Fibroblast of pulmonary artery (primary cell): ENCODE measurements at regions not wholly inside any gene's neighbourhood (a gene's known extent, or its start where the extent isn't known, plus 50 kb on each side); places are given as distances from the start of the nearest gene placed in this dataset.

ENCODE experiments used
- DNase-seq: peaks from one replicate; pipeline ENCODE4 v3.0.0-alpha.2; 2010; ENCODE audit warnings: low read depth
- H3K4me3 ChIP-seq: replicated peaks from 2 replicates; pipeline ENCODE4 v1.5.1; 2011; ENCODE audit warnings: low read depth, mild to moderate bottlenecking, control low read depth, low read length, moderate library complexity
- CTCF ChIP-seq: IDR thresholded peaks from 2 replicates; pipeline ENCODE4 v1.5.1; 2011; ENCODE audit warnings: mild to moderate bottlenecking, control low read depth, low read length, inconsistent platforms; ENCODE audit errors: missing control alignments

- no peak overlapping the region for H3K4me3 ChIP-seq
- DNase-seq, result no peak
- no peak for TF ChIP-seq CTCF
Measured at GRCh38 chr16:51049678-51050376, 101.2 kb downstream of the SALL1 start.

- no peak for DNase-seq
- H3K4me3 ChIP-seq, result no peak overlapping the region
- TF ChIP-seq CTCF, result no peak
Measured at GRCh38 chr16:51049276-51049675, 101.8 kb downstream of the SALL1 start.

- no peak overlapping the region for H3K4me3 ChIP-seq
- no peak for TF ChIP-seq CTCF
- DNase-seq, result no peak
Measured at GRCh38 chr16:51048544-51048943, 102.5 kb downstream of the SALL1 start.

GRCh38 chr16:51045794-51046193, 105.3 kb downstream of the SALL1 start:
- no peak for DNase-seq
- TF ChIP-seq CTCF, result no peak
- no peak overlapping the region for H3K4me3 ChIP-seq

GRCh38 chr16:51045186-51045585, 105.9 kb downstream of the SALL1 start:
- TF ChIP-seq CTCF, result no peak
- no peak overlapping the region for H3K4me3 ChIP-seq
- DNase-seq, result no peak

- no peak overlapping the region for H3K4me3 ChIP-seq
- no peak for TF ChIP-seq CTCF
- DNase-seq, result no peak
Measured at GRCh38 chr16:51041546-51041945, 109.5 kb downstream of the SALL1 start.

- no peak for TF ChIP-seq CTCF
- DNase-seq, result no peak
Measured at GRCh38 chr16:51040637-51041036, 110.4 kb downstream of the SALL1 start.

More at GRCh38 chr16:51040637-51041036, 110.4 kb downstream of the SALL1 start:
- no peak overlapping the region for H3K4me3 ChIP-seq
